Progenitor cell of endocrine pancreas (in vitro differentiated cells): ENCODE measurements at regions not wholly inside any gene's neighbourhood (a gene's known extent, or its start where the extent isn't known, plus 50 kb on each side); places are given as distances from the start of the nearest gene placed in this dataset.
"Not testable (repeated sequence)": the region's sequence is repeated elsewhere in the genome, so short reads cannot be mapped to it uniquely, and the experiment has no call there.

ENCODE experiments used
- DNase-seq: peaks from one replicate; pipeline ENCODE4 v3.0.0; 2021; ENCODE audit warnings: low spot score; ENCODE audit not compliant: unreplicated experiment
- H3K27ac Mint-ChIP-seq: 2 replicates; pipeline ENCODE4 v1.8.0; 2021; ENCODE audit warnings: mild to moderate bottlenecking, moderate library complexity, mixed read lengths
- H3K27me3 Mint-ChIP-seq: 2 replicates; pipeline ENCODE4 v1.8.0; 2021; ENCODE audit warnings: mixed read lengths
- H3K36me3 Mint-ChIP-seq: 2 replicates; pipeline ENCODE4 v1.8.0; 2022; ENCODE audit warnings: mixed read lengths; ENCODE audit not compliant: insufficient read depth
- H3K4me1 Mint-ChIP-seq: 2 replicates; pipeline ENCODE4 v1.8.0; 2021; ENCODE audit warnings: low read depth, mixed read lengths
- H3K4me3 Mint-ChIP-seq: 2 replicates; pipeline ENCODE4 v1.8.0; 2021; ENCODE audit warnings: low read depth, mild to moderate bottlenecking, moderate library complexity, mixed read lengths
- H3K9me3 Mint-ChIP-seq: 2 replicates; pipeline ENCODE4 v1.8.0; 2021; ENCODE audit warnings: low read depth, mixed read lengths
- TF ChIP-seq, protein P1 (sequence below): fragments of 200-600 bp; sonication (generic); IDR thresholded peaks from one replicate; pipeline ENCODE4 v1.5.0; 2021; ENCODE audit warnings: antibody characterized with exemption, mild to moderate bottlenecking; ENCODE audit not compliant: unreplicated experiment

DNA sequence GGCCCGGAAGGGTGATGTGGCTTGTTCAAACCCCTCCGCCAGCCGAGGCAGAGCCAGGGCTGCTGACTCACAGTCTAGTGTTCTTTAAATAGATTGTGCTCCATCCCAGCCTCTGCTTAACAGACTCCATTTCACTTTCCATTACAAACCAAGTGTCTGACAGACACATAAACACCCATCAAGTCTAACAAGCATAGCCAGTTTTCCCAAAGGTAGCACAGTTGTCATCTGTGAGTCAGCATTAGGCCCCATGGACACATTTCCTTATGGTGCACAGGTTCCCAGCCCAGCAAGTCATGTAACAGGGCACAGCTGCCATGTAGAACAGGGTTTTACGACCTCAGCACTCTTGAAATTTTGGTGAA lies 109.9 kb upstream of the RAP2B start:
- Mint-ChIP-seq H3K27ac (no peak overlapping the region), H3K27me3 (no peaks in the 10 kb centered on the region), H3K9me3 (no peaks in the 10 kb centered on the region), H3K4me3 (no peak overlapping the region), H3K36me3 (no peaks in the 10 kb centered on the region), H3K4me1 (no peaks in the 10 kb centered on the region)
- no peak for DNase-seq
- TF ChIP-seq, protein P1, sequence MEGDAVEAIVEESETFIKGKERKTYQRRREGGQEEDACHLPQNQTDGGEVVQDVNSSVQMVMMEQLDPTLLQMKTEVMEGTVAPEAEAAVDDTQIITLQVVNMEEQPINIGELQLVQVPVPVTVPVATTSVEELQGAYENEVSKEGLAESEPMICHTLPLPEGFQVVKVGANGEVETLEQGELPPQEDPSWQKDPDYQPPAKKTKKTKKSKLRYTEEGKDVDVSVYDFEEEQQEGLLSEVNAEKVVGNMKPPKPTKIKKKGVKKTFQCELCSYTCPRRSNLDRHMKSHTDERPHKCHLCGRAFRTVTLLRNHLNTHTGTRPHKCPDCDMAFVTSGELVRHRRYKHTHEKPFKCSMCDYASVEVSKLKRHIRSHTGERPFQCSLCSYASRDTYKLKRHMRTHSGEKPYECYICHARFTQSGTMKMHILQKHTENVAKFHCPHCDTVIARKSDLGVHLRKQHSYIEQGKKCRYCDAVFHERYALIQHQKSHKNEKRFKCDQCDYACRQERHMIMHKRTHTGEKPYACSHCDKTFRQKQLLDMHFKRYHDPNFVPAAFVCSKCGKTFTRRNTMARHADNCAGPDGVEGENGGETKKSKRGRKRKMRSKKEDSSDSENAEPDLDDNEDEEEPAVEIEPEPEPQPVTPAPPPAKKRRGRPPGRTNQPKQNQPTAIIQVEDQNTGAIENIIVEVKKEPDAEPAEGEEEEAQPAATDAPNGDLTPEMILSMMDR = no peak

DNA sequence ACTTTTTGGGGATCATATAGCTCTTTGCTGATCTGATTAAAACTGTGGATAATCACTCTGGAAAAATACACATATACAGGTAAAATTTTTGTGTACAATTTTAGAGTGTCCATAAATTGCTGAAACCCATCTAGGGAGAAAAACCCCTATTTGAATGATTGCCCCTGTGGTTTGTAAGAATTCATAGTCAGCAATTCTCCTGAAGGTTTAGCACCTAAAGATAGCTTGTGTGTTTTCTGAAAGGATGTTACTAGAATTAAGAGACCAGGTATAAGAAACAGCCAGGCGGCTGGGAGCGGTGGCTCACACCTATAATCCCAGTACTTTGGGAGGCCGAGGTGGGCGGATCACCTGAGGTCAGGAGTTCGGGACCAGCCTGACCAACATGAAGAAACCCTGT lies 106.8 kb upstream of the RAP2B start:
- Mint-ChIP-seq H3K27me3 (no peaks in the 10 kb centered on the region), H3K36me3 (no peaks in the 10 kb centered on the region), H3K27ac (no peak overlapping the region), H3K4me1 (no peaks in the 10 kb centered on the region), H3K4me3 (no peak overlapping the region), H3K9me3 (no peaks in the 10 kb centered on the region)
- no peak for DNase-seq
- TF ChIP-seq, protein P1 = no peak

DNA sequence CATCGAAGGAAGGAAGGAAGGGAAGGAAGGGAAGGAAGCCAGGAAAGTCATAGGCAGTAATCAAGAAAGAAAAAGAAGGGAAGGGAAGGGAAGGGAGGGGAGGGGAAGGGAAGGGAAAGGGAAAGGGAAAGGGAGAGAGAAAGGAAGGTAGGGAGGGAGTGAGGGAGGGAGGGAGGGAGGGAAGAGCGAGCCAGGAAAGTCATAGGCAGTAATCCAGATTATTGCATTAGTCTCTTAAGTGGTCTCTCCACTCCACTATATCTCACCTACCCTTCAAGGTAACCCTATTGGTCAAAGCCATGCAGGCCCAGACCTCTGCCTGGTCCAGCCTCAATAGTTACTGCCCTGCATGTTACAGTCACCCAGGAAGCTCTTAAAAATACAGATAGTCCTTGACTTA lies 106.2 kb upstream of the RAP2B start:
- H3K36me3 Mint-ChIP-seq = no peaks in the 10 kb centered on the region
- no peaks in the 10 kb centered on the region for H3K27me3 Mint-ChIP-seq
- H3K9me3 Mint-ChIP-seq = no peaks in the 10 kb centered on the region
- no peaks in the 10 kb centered on the region for H3K4me1 Mint-ChIP-seq
- no peak for DNase-seq
- no peak overlapping the region for H3K27ac Mint-ChIP-seq
- TF ChIP-seq, protein P1 = no peak
- no peak overlapping the region for H3K4me3 Mint-ChIP-seq

DNA sequence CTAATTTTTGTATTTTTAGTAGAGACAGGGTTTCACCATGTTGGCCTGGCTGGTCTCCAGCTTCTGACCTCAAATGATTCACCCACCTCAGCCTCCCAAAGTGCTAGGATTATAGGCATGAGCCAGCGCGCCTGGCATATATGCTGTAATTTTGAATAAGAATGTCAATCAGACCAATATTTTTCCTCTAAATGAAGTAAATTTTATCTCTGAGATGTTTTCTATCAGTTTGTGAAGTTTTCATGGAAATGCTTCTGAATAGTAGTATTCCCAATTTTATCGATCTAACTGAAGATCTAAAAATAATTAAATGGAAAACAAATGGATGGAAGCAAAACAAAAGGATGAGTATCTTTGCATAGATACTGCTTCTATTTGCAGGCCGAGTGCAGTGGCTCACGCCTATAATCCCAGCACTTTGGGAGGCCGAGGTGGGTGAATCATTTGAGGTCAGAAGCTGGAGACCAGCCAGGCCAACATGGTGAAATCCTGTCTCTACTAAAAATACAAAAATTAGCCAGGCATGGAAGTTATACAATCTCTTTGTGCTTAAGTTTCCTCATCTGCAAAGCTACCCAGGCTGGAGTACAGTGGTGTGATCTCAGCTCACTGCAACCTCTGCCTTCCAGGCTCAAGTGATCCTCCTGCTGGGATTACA lies 103.9 kb upstream of the RAP2B start:
- not testable (repeated sequence) for H3K36me3 Mint-ChIP-seq, H3K27me3 Mint-ChIP-seq, H3K4me3 Mint-ChIP-seq, H3K4me1 Mint-ChIP-seq, DNase-seq, H3K9me3 Mint-ChIP-seq, H3K27ac Mint-ChIP-seq

DNA sequence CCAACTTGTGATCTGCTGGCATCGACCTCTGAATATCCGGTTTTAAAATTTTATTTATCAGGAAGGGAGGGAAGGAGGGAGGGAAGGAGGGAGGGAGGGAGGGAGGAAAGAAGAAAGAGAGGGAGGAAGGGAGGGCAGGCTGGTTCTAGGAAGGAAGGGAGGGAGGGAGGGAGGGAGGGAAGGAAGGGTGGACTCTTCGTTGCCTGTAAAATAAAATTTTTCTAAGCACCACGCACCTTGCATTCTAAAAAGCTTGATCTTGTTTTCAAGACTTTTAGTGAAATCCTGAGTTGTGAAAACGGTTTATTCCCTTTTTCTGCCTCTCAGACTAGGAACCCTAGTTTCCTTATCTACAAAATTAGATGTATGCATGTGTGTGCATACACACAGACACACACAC lies 101.7 kb upstream of the RAP2B start:
- TF ChIP-seq, protein P1 = no peak
- no peak for DNase-seq
- Mint-ChIP-seq H3K27me3 (no peaks in the 10 kb centered on the region), H3K36me3 (no peaks in the 10 kb centered on the region), H3K27ac (no peak overlapping the region), H3K9me3 (no peaks in the 10 kb centered on the region), H3K4me1 (no peaks in the 10 kb centered on the region), H3K4me3 (no peak overlapping the region)

DNA sequence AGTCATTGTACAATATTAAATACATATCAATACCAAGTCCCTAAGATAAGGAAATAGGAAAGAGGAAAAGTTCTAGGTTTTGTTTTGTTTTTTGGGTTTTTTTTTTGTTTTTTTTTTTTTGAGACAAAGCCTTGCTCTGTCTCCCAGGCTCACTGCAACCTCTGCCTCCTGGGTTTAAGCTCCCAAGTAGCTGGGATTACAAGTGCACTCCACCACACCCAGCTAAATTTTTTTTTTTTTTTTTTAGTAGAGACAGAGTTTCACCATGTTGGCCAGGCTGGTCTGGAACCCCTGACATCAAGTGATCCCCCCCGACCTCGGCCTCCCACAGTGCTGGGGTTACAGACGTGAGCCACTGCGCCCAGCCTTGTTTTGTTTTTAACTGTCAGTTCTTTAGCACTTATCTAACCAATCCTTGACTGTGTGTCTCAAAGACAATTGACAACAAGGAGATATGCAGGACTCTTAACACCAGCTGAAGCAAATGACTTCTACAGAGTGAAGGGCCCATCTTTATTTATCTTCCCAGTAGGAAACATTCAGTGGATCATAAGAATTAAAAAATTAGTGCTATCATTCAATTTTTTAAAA lies 100.0 kb upstream of the RAP2B start:
- TF ChIP-seq, protein P1 = no peak
- H3K9me3 Mint-ChIP-seq = no peaks in the 10 kb centered on the region
- DNase-seq = no peak
- H3K27me3 Mint-ChIP-seq = no peaks in the 10 kb centered on the region
- no peak overlapping the region for H3K27ac Mint-ChIP-seq
- no peaks in the 10 kb centered on the region for H3K36me3 Mint-ChIP-seq
- H3K4me1 Mint-ChIP-seq = no peaks in the 10 kb centered on the region
- H3K4me3 Mint-ChIP-seq = no peak overlapping the region
